OCI-M1 (cell line): ENCODE measurements at regions not wholly inside any gene's neighbourhood (a gene's known extent, or its start where the extent isn't known, plus 50 kb on each side); places are given as distances from the start of the nearest gene placed in this dataset.
"Not testable (repeated sequence)": the region's sequence is repeated elsewhere in the genome, so short reads cannot be mapped to it uniquely, and the experiment has no call there.

Experiments
- DNase-seq: peaks from one replicate; lab custom pipeline; 2025; lab: John Stamatoyannopoulos, UW

DNA sequence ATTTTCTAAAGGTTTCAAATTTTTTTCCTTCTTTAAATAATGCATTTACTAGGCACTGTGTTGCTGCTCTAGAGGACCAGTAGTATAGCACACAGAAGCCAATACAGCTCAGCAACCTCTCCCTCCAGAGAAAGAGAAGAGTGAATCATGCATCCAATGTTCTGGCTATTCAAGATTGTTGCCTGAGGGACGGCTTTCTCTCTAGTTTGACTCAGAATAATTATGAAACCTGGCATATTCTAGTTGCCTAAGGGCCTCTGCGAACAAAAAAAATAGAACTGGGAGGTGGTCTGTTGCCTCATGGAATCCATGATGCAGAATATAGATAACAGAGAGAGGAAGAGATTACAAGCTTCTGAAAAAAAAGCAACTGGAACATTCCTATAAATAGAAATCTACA lies 1233.3 kb upstream of the PABPC4L start:
- peak; percentile 25 for DNase-seq

GRCh38 chr4:135429528-135429927 lies 1227.9 kb upstream of the PABPC4L start:
- no peak for DNase-seq

GRCh38 chr4:135418353-135418752 lies 1216.8 kb upstream of the PABPC4L start:
- peak; percentile 46 for DNase-seq

DNA sequence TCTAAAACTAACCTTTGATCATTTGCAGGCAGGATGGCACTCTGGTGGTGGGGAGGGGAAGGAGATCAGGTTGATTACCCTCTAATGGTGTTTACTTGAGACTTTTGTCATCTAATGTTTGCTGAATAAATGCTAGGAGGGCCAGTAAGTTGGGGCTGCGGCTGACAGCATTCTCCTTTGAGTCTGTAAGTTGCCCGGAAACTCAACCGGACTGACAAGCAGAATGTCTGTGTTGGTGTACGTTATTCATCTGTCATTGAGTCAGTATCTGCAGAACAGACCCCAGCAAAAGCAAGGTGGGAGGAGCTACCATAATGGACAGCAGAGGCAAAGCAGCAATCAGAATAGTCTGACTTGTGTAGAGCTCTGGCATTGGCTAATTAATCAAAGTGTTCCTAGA lies 1210.6 kb upstream of the PABPC4L start:
- DNase-seq = no peak

- DNase-seq = no peak
Measured at GRCh38 chr4:135411251-135411650, 1209.7 kb upstream of the PABPC4L start.

DNA sequence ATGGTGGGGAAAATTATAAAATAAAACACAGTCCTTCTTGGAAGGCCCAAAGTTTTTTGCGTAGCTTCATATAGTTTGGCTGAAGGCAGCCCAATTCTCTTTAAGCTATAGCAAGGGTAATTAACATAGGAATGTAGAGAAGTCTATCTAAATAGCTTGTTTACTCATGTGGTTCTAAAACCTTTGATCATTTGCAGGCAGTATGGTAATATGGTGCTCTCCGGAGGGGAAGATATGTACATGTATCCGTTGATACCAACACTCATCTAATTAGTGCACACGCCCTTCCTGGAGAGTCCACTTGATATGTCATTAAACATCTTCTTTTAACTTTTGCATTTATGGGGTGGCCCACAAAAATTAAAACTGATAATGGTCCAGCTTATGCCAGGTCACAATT lies 1207.7 kb upstream of the PABPC4L start:
- not testable (repeated sequence) for DNase-seq

- DNase-seq = no peak
Measured at GRCh38 chr4:135408109-135408508, 1206.5 kb upstream of the PABPC4L start.

DNA sequence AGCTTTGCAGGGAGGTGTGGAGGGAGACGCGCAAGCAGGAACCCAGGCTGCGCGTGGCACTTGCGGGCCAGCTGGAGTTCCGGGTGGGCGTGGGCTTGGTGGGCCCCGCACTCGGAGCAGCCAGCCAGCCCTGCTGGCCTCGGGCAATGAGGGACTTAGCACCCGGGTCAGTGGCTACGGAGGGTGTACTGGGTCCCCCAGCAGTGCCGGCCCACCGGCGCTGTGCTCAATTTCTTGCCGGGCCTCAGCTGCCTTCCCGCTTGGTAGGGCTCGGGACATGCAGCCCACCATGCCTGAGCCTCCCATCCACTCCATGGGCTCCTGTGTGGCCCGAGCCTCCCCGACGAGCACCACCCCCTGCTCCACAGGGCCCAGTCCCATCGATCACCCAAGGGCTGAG lies 1205.0 kb upstream of the PABPC4L start:
- not testable (repeated sequence) for DNase-seq

DNA sequence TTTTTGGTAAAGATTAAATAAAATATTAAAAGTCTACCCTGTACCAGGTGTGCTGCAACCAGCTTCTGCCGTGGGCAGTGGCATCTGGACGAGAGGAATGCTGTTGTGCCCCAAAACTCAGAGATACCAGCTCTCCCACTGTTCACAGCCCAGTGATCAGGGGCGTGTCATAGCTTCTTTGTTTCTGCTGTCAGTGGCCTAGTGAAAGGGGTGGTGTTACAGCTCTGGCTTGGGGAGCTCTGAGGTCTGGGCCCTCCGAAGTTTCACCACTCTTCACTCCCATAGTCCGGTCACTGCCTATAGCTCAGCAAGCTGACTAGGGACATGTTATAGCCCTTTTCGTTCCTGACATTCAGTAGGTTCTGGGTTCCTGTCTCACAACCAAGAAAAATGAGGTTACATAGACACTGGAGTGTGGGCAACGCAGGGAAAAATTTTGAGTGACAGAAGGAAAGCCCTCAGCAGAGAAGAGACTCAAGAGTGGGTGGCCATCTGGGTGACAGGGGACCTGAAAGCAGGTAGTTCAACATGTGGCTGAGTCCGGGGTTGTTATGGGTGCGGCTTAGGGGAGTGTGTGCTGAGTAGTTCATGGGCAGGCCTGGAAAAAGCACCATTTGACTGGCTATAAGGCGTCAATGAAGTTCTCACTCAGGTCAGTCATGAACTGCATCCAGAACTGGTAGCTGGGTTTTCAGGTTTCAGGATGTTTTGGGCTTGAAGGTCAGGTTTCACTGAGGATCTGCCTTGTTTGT lies 1184.4 kb upstream of the PABPC4L start:
- no peak for DNase-seq

DNA sequence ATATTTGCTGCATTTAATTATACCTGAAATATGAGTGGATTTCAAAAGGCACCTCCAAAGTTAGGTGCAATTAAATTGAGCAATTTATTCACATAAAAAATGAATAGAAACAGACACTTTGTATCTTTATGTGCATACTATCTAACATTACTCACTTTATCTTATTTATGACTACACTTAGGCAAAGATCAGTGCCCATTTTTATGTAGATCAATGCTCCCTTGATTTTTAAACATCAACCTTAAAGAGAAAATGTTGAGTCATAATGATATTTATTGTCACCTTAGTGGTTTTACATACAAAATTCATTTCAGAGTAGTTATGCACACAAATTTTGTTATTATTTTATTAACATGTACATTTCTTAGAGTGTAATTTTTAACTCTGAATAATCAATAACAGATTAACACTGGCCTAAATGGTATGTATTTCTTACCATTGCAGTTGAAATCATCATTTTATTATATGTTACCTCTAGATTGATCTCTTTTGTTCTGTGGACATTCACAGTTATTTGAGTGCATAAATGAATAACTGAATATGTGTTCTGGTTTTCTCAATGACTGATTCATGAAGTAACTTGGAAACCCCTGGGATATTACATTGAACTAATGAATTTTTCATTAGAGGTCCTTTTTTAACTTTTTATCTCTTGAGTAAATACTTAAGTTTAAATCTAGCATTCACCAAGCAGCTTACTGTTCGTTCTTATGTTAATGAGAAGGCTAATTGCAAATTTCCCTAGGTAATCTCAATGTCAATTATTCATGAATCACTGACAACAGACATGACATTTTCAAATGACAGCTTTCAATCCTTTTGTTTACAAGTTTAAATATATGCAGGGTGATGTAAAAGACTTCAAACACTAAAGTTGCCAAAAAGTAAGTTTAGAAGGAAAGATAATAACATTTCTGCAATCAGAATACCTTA lies 1182.0 kb upstream of the PABPC4L start:
- DNase-seq = no peak

DNA sequence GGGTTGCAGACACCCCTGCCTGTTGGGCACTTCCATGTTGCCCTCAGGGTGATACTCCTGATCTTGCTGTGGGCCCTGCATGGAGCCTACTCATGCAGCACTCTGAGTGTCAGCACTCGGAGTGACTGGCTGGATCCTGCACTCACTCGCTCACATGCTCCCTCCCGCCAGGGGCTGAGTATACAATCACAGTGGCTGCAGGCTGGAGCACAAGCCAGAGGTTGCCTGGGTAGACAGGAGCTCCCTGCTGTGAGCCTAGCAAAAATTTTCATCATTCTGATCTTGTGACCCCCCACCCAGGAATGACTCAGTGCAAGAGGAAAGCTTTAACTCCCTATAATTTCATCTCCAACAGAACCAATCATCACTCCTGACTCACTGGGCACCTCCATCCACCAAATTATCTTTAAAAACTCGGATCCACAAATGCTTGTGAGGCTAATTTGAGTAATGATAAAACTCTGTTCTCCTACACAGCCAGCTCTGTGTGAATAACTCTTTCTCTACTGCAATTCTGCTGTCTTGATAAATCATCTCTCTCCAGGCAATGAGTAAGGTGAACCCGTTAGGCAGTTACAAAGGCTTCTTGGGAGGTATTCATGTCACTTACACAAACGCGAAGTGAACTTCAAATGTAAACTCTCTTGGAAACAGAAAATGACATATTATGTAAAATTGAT lies 1180.8 kb upstream of the PABPC4L start:
- DNase-seq = no peak

GRCh38 chr4:135372131-135372530 lies 1170.5 kb upstream of the PABPC4L start:
- no peak for DNase-seq

GRCh38 chr4:135371137-135371536 lies 1169.5 kb upstream of the PABPC4L start:
- peak; percentile 67 for DNase-seq

DNA sequence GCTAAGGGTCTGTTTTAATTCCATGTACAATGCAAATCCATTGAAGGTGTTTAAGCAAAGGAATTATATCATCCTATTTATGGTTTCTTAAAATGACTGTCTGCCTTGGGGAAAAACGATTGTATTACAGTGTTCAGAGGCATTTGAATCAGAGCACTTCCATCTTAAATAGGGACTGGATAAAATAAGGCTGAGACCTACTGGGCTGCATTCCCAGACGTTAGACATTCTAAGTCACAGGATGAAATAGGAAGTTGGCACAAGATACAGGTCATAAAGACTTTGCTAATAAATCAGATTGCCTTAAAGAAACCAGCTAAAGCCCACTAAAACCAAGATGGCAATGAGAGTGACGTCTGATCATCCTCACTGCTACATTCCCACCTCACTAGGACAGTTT lies 1167.2 kb upstream of the PABPC4L start:
- no peak for DNase-seq

DNA sequence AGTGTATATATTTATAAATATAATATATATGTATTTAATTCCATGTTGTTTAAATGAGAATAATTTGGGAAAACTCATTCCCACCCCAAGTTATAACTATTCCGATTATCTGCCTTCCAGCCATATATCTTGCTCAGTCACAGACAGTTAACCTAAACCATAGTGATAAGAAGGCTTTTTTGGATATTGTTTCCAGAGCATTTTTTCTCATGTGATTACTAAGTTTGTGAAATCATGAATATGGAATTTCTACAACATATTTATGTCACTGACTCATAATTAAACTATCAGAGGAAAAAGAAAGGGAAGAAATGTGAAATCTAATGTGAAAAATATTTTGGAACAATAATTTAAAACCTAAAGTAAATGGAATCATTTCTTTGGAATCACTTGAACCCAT lies 1163.5 kb upstream of the PABPC4L start:
- DNase-seq = no peak

- no peak for DNase-seq
Measured at GRCh38 chr4:135359128-135359527, 1157.5 kb upstream of the PABPC4L start.

- DNase-seq = no peak
Measured at GRCh38 chr4:135357091-135357490, 1155.5 kb upstream of the PABPC4L start.

- no peak for DNase-seq
Measured at GRCh38 chr4:135354876-135355275, 1153.3 kb upstream of the PABPC4L start.

DNA sequence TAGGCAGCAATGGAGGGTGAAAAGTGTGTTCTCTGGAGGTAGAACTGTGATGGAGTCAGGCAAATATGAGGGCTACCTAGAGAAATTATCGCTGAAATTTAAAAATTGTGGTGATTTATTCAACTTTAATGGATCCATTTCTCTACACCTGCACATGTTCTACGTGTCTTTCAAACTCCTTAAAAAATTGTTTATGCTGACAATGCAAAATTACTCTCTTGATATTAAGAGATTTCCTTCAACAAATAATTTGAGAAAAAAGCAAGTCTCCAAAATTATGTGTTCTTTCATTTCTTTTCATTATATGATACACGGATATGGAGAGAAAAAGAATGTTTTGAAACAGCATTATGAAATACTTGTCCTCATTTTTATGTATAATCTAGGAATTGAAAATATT lies 1151.4 kb upstream of the PABPC4L start:
- DNase-seq = no peak

DNA sequence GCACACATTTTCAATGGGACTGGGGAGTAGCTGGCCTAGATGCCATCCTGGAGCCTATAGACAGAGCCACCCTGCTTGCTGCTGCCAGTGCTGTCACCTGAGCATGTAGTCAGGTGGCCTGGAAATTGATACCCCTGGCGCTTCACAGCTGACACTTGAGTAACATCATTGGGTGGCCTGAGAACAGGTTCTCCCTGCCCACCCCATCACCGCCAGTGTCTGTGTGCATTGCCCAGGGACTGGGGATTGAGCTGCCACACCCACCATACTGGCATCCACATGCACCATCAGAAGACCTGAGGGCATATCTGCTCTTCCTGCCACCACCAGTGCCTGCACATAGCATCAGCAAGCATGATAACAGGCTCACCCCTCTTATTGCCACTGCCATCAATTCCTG lies 1142.9 kb upstream of the PABPC4L start:
- DNase-seq = no peak

DNA sequence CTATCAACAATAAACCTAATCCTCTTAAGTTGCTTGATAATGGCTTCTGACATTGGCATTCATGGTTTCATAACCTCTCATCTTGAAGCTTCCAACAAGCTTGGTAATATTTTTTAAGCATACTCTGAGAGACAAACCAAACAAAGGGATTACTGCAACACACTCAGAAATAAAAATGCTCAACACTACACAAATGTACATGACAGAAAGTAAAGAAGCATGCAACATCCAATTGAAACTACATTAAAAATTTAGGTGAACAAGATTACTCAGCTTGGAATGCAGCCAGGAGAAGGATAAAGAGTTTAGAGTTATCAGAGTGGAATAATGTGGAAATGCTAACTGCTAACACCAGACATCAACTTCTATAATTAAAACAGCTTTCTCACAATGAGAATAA lies 1136.6 kb upstream of the PABPC4L start:
- DNase-seq = no peak

- peak; percentile 50 for DNase-seq
Measured at GRCh38 chr4:135325264-135325663, 1123.7 kb upstream of the PABPC4L start.

- DNase-seq = no peak
Measured at GRCh38 chr4:135319685-135320084, 1118.1 kb upstream of the PABPC4L start.
